ENCODE measurements at regions not wholly inside any gene's neighbourhood (a gene's known extent, or its start where the extent isn't known, plus 50 kb on each side); places are given as distances from the start of the nearest gene placed in this dataset.

GRCh38 chr12:39240587-39240986 is 202.3 kb downstream of the KIF21A start:
- FAIRE-seq: no peak

GRCh38 chr12:39239490-39240486 is 203.1 kb downstream of the KIF21A start:
- no peak for FAIRE-seq

GRCh38 chr12:39237004-39237403 is 205.9 kb downstream of the KIF21A start:
- FAIRE-seq: no peak

GRCh38 chr12:39235990-39236767 is 206.7 kb downstream of the KIF21A start:
- FAIRE-seq: no peak

- no peak for FAIRE-seq
Measured at GRCh38 chr12:39230086-39230485, 212.8 kb downstream of the KIF21A start.

- no peak for FAIRE-seq
Measured at GRCh38 chr12:39227218-39227617, 215.7 kb downstream of the KIF21A start.

GRCh38 chr12:39224971-39225370 is 217.9 kb downstream of the KIF21A start:
- no peak for FAIRE-seq

- FAIRE-seq: no peak
Measured at GRCh38 chr12:39205969-39206368, 237.0 kb downstream of the KIF21A start.

- no peak for FAIRE-seq
Measured at GRCh38 chr12:39199351-39199750, 243.6 kb downstream of the KIF21A start.

- FAIRE-seq: no peak
Measured at GRCh38 chr12:39188689-39189088, 254.2 kb downstream of the KIF21A start.

GRCh38 chr12:39186744-39187143 is 256.2 kb downstream of the KIF21A start:
- FAIRE-seq: no peak

- FAIRE-seq: no peak
Measured at GRCh38 chr12:39178837-39179236, 264.1 kb downstream of the KIF21A start.

- no peak for FAIRE-seq
Measured at GRCh38 chr12:39176356-39176755, 266.6 kb downstream of the KIF21A start.

- FAIRE-seq: no peak
Measured at GRCh38 chr12:39173726-39174125, 268.3 kb upstream of the CPNE8 start.

- no peak for FAIRE-seq
Measured at GRCh38 chr12:39165338-39165737, 259.9 kb upstream of the CPNE8 start.

- FAIRE-seq: no peak
Measured at GRCh38 chr12:39161465-39162085, 256.2 kb upstream of the CPNE8 start.

- FAIRE-seq: no peak
Measured at GRCh38 chr12:39157696-39158342, 252.4 kb upstream of the CPNE8 start.

- FAIRE-seq: no peak
Measured at GRCh38 chr12:39145175-39145999, 240.0 kb upstream of the CPNE8 start.

GRCh38 chr12:39144613-39145061 is 239.2 kb upstream of the CPNE8 start:
- no peak for FAIRE-seq

- no peak for FAIRE-seq
Measured at GRCh38 chr12:39138268-39138667, 232.9 kb upstream of the CPNE8 start.

GRCh38 chr12:39127401-39127800 is 222.0 kb upstream of the CPNE8 start:
- FAIRE-seq: no peak

GRCh38 chr12:39125566-39125965 is 220.2 kb upstream of the CPNE8 start:
- no peak for FAIRE-seq

All from A204.1 (cell line).